LNCaP clone FGC (cell line): ENCODE measurements at regions not wholly inside any gene's neighbourhood (a gene's known extent, or its start where the extent isn't known, plus 50 kb on each side); places are given as distances from the start of the nearest gene placed in this dataset.

Source experiments
- DNase-seq: peaks from one replicate; pipeline ENCODE4 v3.0.0-alpha.2; 2011; ENCODE audit warnings: low read depth
- H3K4me3 ChIP-seq: 2 replicates; pipeline ENCODE4 v1.5.1; 2011; ENCODE audit warnings: mild to moderate bottlenecking, low read depth, low read length, control low read depth
- TF ChIP-seq, protein P1 (sequence below): IDR thresholded peaks from 2 replicates; pipeline ENCODE4 v1.5.1; 2012; ENCODE audit warnings: mild to moderate bottlenecking; ENCODE audit not compliant: control insufficient read depth, insufficient read depth; ENCODE audit errors: extremely low read depth

DNA sequence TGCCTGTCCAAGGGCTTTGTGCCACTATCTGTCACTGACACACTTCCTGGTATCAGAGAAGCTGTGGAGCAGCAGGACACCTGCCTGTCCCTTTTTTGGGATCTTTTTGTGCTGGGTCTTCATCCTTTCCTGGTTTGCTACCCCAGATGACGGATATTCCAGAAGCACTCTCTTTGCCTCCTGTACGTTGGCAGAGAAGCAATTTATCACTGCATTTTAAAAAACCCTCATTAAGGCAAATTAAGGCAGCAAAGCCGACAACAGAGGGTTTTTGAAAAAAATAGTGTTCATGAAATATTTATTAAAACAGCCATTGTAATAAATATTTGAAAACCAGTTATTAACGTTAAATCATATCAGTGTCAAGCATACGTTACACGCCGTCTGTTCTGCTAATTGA lies 209.6 kb upstream of the NTM start:
- no peak for DNase-seq
- TF ChIP-seq, protein P1, sequence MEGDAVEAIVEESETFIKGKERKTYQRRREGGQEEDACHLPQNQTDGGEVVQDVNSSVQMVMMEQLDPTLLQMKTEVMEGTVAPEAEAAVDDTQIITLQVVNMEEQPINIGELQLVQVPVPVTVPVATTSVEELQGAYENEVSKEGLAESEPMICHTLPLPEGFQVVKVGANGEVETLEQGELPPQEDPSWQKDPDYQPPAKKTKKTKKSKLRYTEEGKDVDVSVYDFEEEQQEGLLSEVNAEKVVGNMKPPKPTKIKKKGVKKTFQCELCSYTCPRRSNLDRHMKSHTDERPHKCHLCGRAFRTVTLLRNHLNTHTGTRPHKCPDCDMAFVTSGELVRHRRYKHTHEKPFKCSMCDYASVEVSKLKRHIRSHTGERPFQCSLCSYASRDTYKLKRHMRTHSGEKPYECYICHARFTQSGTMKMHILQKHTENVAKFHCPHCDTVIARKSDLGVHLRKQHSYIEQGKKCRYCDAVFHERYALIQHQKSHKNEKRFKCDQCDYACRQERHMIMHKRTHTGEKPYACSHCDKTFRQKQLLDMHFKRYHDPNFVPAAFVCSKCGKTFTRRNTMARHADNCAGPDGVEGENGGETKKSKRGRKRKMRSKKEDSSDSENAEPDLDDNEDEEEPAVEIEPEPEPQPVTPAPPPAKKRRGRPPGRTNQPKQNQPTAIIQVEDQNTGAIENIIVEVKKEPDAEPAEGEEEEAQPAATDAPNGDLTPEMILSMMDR: no peak
- H3K4me3 ChIP-seq: no peak overlapping the region

DNA sequence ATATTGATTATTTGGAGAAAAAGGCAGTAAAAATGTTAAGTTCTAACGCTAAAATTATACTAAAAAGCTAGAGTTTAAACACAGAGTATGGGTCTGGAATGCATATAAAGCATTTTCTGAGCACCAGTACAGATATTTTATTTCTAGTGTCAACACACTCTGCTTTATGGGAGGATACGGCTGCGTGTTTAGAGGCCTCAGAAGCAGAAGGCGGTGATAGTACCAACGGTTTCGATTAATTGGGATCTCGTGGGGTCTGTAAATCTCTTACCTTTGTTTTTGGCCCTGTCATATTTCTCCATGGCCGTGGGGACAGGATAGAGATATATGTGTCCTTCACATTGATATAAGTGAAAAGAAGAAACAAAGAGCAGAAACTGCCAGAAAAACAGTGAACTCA lies 206.8 kb upstream of the NTM start:
- H3K4me3 ChIP-seq: no peak overlapping the region
- DNase-seq: no peak
- TF ChIP-seq, protein P1: no peak

DNA sequence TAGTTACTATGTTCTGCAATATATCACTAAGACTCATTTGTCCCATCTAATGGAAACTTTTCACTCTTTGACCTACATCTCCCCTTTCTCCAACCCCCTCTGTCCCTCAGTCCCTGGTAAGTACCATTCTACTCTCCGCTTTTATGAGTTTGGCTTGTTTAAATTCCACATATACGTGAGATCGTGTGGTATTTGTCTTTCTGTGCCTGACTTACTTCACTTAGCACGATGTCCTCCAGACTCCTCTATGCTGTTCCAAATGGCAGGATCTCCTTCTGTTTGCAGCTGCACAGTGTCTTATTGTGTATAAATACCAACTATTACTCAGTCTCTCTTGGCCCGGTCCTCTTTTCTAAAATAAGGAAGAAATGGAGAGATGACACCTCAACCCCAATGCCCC lies 205.4 kb upstream of the NTM start:
- H3K4me3 ChIP-seq: no peak overlapping the region

DNA sequence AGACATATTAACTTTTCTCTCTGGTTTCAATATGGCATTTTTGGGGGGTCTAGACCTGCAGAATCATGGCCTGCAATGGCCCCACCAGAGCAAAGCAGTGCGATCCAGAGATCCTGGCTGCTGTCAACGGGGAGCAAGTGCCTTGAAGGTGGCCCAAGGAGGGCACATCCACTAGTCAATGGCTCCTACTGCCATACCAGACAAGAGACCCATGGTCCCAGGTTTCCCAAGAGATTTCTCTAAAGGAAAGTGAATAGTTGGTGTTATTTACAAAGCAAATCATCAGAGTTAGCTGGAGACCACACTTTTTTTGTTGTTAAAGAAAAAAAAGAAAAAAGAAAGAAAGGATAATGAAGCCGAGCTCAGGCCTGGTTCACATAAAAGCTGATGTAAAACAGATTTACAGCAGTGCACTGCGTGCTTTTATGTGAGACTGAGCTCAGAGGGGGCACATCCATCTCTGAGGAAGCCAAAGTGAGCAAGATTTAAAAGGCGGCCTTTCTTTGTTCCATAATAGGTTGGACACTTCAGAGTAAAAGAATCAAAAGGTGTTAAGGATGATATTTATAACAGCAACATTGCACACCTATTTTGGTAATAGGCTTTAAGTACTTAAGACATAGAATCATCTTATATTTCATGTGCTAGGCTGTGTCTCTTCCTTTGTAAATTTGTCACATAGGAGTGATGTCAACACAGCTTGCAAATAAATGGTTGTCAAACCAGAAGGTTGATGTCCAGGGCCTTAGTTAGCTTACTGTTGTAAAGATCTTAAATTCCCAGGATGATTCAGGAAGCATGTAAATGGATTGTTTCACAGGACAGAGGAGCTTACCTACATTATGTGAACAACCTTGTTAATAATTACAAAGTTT lies 201.3 kb upstream of the NTM start:
- no peak overlapping the region for H3K4me3 ChIP-seq
- no peak for DNase-seq
- TF ChIP-seq, protein P1: no peak

More for the DNA sequence above, 205.4 kb upstream of the NTM start:
- TF ChIP-seq, protein P1: no peak
- no peak for DNase-seq

DNA sequence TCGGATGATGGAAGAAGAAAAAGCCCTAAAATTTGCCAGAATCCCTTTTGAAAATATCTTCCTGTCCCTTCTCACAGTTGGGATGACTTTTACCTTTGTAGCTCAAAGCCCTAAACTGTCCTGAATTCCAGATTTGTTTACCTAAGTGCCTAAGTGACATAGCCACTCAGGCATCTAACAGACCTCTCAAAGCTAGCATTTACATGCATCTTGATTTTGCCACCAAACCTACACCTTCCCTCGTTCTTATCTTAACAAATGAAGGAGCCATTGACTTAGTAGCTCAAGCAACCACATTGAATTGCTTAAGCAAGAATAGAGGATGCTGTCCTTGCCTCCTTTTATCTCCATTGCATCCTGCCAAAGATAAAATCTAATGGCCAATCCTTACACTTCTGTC lies 198.4 kb upstream of the NTM start:
- H3K4me3 ChIP-seq: no peak overlapping the region
- DNase-seq: no peak
- TF ChIP-seq, protein P1: no peak

DNA sequence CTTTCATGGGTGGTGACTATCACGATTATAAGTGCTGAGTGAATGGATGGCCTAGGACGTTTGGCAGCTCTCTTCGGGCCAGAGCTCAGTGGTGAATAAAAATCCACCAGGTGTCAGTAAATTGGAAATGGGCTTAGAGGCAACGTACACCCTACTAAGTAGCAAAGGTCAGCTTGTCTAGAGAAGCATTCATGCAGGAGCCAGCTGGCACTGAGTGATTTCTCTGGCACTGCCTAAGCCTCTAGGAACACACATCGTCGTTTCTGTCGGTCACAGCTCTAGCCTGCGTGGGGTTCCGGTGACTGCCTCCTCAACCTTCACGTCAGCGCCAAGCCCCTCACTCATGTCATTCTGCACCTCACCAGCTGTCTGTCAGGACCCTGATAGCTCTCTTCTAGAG lies 192.4 kb upstream of the NTM start:
- no peak for DNase-seq
- TF ChIP-seq, protein P1: no peak
- H3K4me3 ChIP-seq: no peak overlapping the region

DNA sequence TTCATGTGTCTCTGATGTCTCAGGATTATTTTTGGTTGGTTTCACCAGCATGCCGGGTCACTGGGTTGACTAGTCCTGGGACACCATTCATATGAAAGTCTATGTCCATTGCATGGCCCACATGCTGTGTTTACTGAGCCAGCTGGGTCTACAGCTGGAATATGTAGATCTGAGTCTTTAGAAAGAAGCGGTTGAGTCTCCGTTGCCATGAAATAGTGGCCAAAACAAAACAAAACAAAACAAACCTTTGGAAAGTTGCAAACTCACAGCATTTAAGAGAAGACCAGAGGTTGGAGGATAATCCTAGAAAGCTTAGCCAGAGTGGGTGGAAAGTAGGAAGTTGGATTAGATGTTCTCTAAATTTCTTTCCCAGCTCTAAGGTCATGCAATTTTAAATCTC lies 191.8 kb upstream of the NTM start:
- no peak for DNase-seq
- no peak overlapping the region for H3K4me3 ChIP-seq
- TF ChIP-seq, protein P1: no peak
